PC-3 (cell line): ENCODE measurements at regions not wholly inside any gene's neighbourhood (a gene's known extent, or its start where the extent isn't known, plus 50 kb on each side); places are given as distances from the start of the nearest gene placed in this dataset.

Source experiments
- EZH2 ChIP-seq: fragments of 300-600 bp; sonication (generic); IDR thresholded peaks from one replicate; pipeline ENCODE4 v1.6.1; 2017; ENCODE audit warnings: antibody characterized with exemption, mild to moderate bottlenecking, low read length; ENCODE audit not compliant: unreplicated experiment
- EZH2phosphoT487 ChIP-seq: fragments of 300-600 bp; sonication (generic); IDR thresholded peaks from 2 replicates; pipeline ENCODE4 v1.6.1; 2018; ENCODE audit warnings: mild to moderate bottlenecking, antibody characterized with exemption, low read length, borderline replicate concordance
- TF ChIP-seq, protein P1 (sequence below): fragments of 300-600 bp; sonication (generic); conservative IDR thresholded peaks from 2 replicates; pipeline ENCODE4 v1.5.1; 2017; ENCODE audit warnings: antibody characterized with exemption, low read depth, mild to moderate bottlenecking, low read length

DNA sequence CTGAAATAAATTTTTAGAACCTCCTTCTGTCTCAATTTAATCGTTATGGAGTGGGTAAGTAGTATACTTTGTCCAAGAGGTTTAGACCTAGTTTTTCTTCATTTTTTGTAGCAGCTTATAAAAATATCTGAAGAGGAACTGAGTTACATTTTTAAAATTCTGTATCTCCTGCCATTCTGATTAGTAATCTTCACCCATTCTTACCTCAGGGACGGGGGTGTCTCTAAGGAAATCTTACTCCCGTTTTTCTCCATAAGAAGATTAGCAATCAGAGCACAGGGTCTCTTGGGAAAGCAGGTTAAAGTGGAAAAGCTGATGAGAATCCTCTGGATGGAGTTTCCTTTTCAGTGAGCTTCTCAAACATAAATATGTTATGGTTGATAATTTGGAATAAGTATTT, 259.3 kb upstream of the FAM83B start:
- TF ChIP-seq, protein P1, sequence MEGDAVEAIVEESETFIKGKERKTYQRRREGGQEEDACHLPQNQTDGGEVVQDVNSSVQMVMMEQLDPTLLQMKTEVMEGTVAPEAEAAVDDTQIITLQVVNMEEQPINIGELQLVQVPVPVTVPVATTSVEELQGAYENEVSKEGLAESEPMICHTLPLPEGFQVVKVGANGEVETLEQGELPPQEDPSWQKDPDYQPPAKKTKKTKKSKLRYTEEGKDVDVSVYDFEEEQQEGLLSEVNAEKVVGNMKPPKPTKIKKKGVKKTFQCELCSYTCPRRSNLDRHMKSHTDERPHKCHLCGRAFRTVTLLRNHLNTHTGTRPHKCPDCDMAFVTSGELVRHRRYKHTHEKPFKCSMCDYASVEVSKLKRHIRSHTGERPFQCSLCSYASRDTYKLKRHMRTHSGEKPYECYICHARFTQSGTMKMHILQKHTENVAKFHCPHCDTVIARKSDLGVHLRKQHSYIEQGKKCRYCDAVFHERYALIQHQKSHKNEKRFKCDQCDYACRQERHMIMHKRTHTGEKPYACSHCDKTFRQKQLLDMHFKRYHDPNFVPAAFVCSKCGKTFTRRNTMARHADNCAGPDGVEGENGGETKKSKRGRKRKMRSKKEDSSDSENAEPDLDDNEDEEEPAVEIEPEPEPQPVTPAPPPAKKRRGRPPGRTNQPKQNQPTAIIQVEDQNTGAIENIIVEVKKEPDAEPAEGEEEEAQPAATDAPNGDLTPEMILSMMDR = no peak
- TF ChIP-seq EZH2 (no peak), EZH2phosphoT487 (no peak)
